ENCODE measurements at regions not wholly inside any gene's neighbourhood (a gene's known extent, or its start where the extent isn't known, plus 50 kb on each side); places are given as distances from the start of the nearest gene placed in this dataset.

DNA sequence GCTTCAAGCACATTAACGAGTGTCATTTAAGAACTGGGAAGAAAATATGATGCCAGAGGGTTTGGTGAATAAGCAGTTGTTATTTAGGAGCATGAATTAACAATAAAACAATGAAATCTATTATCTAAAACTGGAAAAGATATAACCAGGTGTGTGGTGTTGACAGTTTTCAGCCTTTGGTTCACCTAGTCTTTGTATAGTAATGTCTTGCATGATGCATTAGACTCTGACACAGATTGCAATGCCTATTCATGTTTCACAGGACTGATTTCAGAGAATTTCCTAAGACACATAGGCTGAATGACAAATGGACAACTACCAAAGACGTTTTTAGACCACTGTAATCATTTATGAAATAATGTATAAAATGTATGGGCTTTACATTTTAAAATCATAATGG lies 135.1 kb upstream of the CAV2 start:
- Histone ChIP-seq H3K36me3 (ENCODE audit: control insufficient read depth in 4 of 4, insufficient read depth in 3 of 4, low read depth in 1 of 4, low read length in 3 of 4) (no peaks in the 10 kb centered on the region), H3K4me3 (ENCODE audit: low read depth in 1 of 3, low read length in 3 of 3) (no peak overlapping the region), H3K9me3 (ENCODE audit: control insufficient read depth in 4 of 4, low read length in 3 of 4) (no peaks in the 10 kb centered on the region), H3K27me3 (ENCODE audit: control insufficient read depth in 4 of 4, insufficient read depth in 4 of 4, low read length in 3 of 4) (no peaks in the 10 kb centered on the region), H3K9ac (ENCODE audit: low read depth in 1 of 2, low read length in 2 of 2) (no peak overlapping the region), H3K4me1 (ENCODE audit: control insufficient read depth in 4 of 4, insufficient read depth in 4 of 4, low read length in 3 of 4) (no peaks in the 10 kb centered on the region), H3K27ac (ENCODE audit: low read depth in 1 of 2, low read length in 2 of 2) (no peak overlapping the region)
- no peak for DNase-seq (ENCODE audit: low spot score)
- TF ChIP-seq RAD21 (IDR thresholded peaks at IDR 0.05): no peak
- TF ChIP-seq, protein P1, sequence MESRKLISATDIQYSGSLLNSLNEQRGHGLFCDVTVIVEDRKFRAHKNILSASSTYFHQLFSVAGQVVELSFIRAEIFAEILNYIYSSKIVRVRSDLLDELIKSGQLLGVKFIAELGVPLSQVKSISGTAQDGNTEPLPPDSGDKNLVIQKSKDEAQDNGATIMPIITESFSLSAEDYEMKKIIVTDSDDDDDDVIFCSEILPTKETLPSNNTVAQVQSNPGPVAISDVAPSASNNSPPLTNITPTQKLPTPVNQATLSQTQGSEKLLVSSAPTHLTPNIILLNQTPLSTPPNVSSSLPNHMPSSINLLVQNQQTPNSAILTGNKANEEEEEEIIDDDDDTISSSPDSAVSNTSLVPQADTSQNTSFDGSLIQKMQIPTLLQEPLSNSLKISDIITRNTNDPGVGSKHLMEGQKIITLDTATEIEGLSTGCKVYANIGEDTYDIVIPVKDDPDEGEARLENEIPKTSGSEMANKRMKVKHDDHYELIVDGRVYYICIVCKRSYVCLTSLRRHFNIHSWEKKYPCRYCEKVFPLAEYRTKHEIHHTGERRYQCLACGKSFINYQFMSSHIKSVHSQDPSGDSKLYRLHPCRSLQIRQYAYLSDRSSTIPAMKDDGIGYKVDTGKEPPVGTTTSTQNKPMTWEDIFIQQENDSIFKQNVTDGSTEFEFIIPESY (IDR thresholded peaks at IDR 0.05): no peak
- no peak for TF ChIP-seq RXRA (IDR thresholded peaks at IDR 0.05)
- TF ChIP-seq JUND (IDR thresholded peaks at IDR 0.05): no peak
- no peak for TF ChIP-seq HNF4G (IDR thresholded peaks at IDR 0.05)
- WGBS: 81% methylated on average over 2 of the region's 2 CpGs

DNA sequence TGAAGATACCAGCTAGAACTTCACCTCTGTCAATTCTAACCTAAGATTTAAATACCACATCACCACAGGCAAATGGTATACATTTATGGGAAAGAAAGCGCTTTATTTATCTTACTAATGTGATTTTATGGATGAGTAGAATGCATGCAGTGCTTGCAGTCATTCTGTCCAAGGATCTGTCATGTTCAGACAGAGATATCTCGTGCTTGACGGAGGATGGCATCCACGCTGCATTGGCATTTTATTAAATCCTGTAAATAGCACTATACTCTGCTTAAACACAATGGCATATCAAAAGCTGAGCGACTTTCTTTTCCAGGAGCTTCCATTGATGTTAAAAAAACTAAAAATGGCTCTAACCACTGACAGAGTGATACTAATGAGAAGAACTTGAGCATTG lies 133.7 kb upstream of the CAV2 start:
- no peak overlapping the region for H3K9ac ChIP-seq (ENCODE audit: low read depth in 1 of 2, low read length in 2 of 2)
- no peak overlapping the region for H3K4me3 ChIP-seq (ENCODE audit: low read depth in 1 of 3, low read length in 3 of 3)
- WGBS: 88% methylated on average over 5 of the region's 5 CpGs

DNA sequence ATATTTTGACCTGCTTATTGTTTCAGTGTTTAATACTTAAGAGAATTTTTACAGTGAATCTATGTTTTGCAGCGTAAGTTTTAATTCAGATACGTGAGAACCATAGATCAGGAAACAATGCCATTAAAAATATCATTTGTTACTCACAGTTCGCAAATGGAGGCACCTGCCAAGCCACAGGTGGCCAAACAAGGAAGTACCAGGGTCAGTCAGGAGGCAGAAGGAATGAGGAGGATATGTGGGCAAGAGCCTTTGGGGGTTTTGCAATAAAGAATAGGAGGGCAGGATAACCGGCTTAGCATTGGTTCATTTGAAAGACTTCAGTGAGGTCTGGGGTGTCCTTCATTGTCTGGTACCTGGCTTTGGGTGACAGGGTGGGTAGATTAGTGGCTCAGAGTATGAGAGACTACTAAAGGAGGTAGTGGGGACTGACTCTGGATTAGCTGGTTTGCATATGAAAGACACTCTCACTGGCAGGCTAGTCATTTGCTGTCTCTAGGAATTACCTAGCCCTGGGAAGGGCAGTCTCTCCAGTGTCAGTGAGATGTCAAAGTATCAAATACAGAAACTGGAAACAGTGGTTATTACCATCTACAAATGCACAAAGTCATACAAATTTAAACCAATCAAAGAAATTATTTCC lies 132.2 kb upstream of the CAV2 start:
- Histone ChIP-seq H3K4me1 (ENCODE audit: control insufficient read depth in 4 of 4, insufficient read depth in 4 of 4, low read length in 3 of 4) (no peaks in the 10 kb centered on the region), H3K27me3 (ENCODE audit: control insufficient read depth in 4 of 4, insufficient read depth in 4 of 4, low read length in 3 of 4) (no peaks in the 10 kb centered on the region), H3K9ac (ENCODE audit: low read depth in 1 of 2, low read length in 2 of 2) (no peak overlapping the region), H3K9me3 (ENCODE audit: control insufficient read depth in 4 of 4, low read length in 3 of 4) (no peaks in the 10 kb centered on the region), H3K4me3 (ENCODE audit: low read depth in 1 of 3, low read length in 3 of 3) (no peak overlapping the region), H3K36me3 (ENCODE audit: control insufficient read depth in 4 of 4, insufficient read depth in 3 of 4, low read depth in 1 of 4, low read length in 3 of 4) (no peaks in the 10 kb centered on the region), H3K27ac (ENCODE audit: low read depth in 1 of 2, low read length in 2 of 2) (no peak overlapping the region)
- 92% methylated on average over 4 of the region's 4 CpGs for WGBS
- DNase-seq (ENCODE audit: low spot score): no peak
- TF ChIP-seq, protein P2, sequence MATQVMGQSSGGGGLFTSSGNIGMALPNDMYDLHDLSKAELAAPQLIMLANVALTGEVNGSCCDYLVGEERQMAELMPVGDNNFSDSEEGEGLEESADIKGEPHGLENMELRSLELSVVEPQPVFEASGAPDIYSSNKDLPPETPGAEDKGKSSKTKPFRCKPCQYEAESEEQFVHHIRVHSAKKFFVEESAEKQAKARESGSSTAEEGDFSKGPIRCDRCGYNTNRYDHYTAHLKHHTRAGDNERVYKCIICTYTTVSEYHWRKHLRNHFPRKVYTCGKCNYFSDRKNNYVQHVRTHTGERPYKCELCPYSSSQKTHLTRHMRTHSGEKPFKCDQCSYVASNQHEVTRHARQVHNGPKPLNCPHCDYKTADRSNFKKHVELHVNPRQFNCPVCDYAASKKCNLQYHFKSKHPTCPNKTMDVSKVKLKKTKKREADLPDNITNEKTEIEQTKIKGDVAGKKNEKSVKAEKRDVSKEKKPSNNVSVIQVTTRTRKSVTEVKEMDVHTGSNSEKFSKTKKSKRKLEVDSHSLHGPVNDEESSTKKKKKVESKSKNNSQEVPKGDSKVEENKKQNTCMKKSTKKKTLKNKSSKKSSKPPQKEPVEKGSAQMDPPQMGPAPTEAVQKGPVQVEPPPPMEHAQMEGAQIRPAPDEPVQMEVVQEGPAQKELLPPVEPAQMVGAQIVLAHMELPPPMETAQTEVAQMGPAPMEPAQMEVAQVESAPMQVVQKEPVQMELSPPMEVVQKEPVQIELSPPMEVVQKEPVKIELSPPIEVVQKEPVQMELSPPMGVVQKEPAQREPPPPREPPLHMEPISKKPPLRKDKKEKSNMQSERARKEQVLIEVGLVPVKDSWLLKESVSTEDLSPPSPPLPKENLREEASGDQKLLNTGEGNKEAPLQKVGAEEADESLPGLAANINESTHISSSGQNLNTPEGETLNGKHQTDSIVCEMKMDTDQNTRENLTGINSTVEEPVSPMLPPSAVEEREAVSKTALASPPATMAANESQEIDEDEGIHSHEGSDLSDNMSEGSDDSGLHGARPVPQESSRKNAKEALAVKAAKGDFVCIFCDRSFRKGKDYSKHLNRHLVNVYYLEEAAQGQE (IDR thresholded peaks at IDR 0.05): no peak
- TF ChIP-seq, protein P1 (IDR thresholded peaks at IDR 0.05): no peak
- TF ChIP-seq JUND (IDR thresholded peaks at IDR 0.05) (no peak), EGR1 (IDR thresholded peaks at IDR 0.05; ENCODE audit: low read depth in 2 of 2) (no peak), GABPA (IDR thresholded peaks at IDR 0.05 in 1 of 2, conservative IDR thresholded peaks at IDR 0.05 in 1 of 2) (no peak), HNF4G (IDR thresholded peaks at IDR 0.05) (no peak), RXRA (IDR thresholded peaks at IDR 0.05) (no peak), HNF4A (conservative IDR thresholded peaks at IDR 0.05) (no peak), RAD21 (IDR thresholded peaks at IDR 0.05) (no peak)
- TF ChIP-seq, protein P3, sequence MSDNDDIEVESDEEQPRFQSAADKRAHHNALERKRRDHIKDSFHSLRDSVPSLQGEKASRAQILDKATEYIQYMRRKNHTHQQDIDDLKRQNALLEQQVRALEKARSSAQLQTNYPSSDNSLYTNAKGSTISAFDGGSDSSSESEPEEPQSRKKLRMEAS (IDR thresholded peaks at IDR 0.05): no peak

More for the DNA sequence above, 133.7 kb upstream of the CAV2 start:
- Histone ChIP-seq H3K27me3 (ENCODE audit: control insufficient read depth in 4 of 4, insufficient read depth in 4 of 4, low read length in 3 of 4) (no peaks in the 10 kb centered on the region), H3K36me3 (ENCODE audit: control insufficient read depth in 4 of 4, insufficient read depth in 3 of 4, low read depth in 1 of 4, low read length in 3 of 4) (no peaks in the 10 kb centered on the region), H3K9me3 (ENCODE audit: control insufficient read depth in 4 of 4, low read length in 3 of 4) (no peaks in the 10 kb centered on the region), H3K4me1 (ENCODE audit: control insufficient read depth in 4 of 4, insufficient read depth in 4 of 4, low read length in 3 of 4) (no peaks in the 10 kb centered on the region), H3K27ac (ENCODE audit: low read depth in 1 of 2, low read length in 2 of 2) (no peak overlapping the region)
- TF ChIP-seq SP1 (IDR thresholded peaks at IDR 0.05) (no peak), TAF1 (conservative IDR thresholded peaks at IDR 0.05) (no peak), FOXA2 (IDR thresholded peaks at IDR 0.05) (no peak), JUND (IDR thresholded peaks at IDR 0.05) (no peak), YY1 (IDR thresholded peaks at IDR 0.05) (no peak), HNF4A (conservative IDR thresholded peaks at IDR 0.05) (no peak), NR2F2 (IDR thresholded peaks at IDR 0.05) (no peak), RXRA (IDR thresholded peaks at IDR 0.05) (no peak), FOXA1 (IDR thresholded peaks at IDR 0.05) (no peak), GABPA (IDR thresholded peaks at IDR 0.05 in 1 of 2, conservative IDR thresholded peaks at IDR 0.05 in 1 of 2) (no peak)
- TF ChIP-seq, protein P3 (IDR thresholded peaks at IDR 0.05): no peak
- TF ChIP-seq, protein P4, sequence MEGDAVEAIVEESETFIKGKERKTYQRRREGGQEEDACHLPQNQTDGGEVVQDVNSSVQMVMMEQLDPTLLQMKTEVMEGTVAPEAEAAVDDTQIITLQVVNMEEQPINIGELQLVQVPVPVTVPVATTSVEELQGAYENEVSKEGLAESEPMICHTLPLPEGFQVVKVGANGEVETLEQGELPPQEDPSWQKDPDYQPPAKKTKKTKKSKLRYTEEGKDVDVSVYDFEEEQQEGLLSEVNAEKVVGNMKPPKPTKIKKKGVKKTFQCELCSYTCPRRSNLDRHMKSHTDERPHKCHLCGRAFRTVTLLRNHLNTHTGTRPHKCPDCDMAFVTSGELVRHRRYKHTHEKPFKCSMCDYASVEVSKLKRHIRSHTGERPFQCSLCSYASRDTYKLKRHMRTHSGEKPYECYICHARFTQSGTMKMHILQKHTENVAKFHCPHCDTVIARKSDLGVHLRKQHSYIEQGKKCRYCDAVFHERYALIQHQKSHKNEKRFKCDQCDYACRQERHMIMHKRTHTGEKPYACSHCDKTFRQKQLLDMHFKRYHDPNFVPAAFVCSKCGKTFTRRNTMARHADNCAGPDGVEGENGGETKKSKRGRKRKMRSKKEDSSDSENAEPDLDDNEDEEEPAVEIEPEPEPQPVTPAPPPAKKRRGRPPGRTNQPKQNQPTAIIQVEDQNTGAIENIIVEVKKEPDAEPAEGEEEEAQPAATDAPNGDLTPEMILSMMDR (IDR thresholded peaks at IDR 0.05; ENCODE audit: low read depth, low read length, missing input control): no peak
- DNase-seq (ENCODE audit: low spot score): no peak
